WTC11 (cell line): ENCODE measurements at regions not wholly inside any gene's neighbourhood (a gene's known extent, or its start where the extent isn't known, plus 50 kb on each side); places are given as distances from the start of the nearest gene placed in this dataset.

ENCODE experiments used
- ATAC-seq: fragments of 200-7000 bp; cut with Tn5 transposase; 2 replicates; pipeline ENCODE4 v1.10.0; 2021; ENCODE audit warnings: mild to moderate bottlenecking, moderate library complexity
- CTCF ChIA-PET: fragments of 300-600 bp; sonication (Branson Sonifier 250); formaldehyde crosslinking; loops from one replicate; lab custom pipeline; 2021; ENCODE audit warnings: antibody characterized with exemption; lab: Charles Lee
- POLR2A ChIA-PET: fragments of 350-600 bp; sonication (Branson Sonifier 250); formaldehyde crosslinking; loops from one replicate; lab custom pipeline; 2021; ENCODE audit warnings: antibody characterized with exemption; lab: Charles Lee
- DNase-seq: peaks from one replicate; pipeline ENCODE4 v3.0.0; 2021; ENCODE audit warnings: low spot score
- H3K27ac Mint-ChIP-seq: 2 replicates; pipeline ENCODE4 v1.8.0; 2021; ENCODE audit warnings: mixed read lengths
- H3K27me3 Mint-ChIP-seq: 2 replicates; pipeline ENCODE4 v1.8.0; 2021; ENCODE audit warnings: low read depth, mild to moderate bottlenecking, moderate library complexity, mixed read lengths
- H3K36me3 Mint-ChIP-seq: 2 replicates; pipeline ENCODE4 v1.8.0; 2021; ENCODE audit warnings: mixed read lengths
- H3K4me1 Mint-ChIP-seq: 2 replicates; pipeline ENCODE4 v1.8.0; 2022; ENCODE audit warnings: mixed read lengths
- H3K4me3 Mint-ChIP-seq: 2 replicates; pipeline ENCODE4 v1.8.0; 2021; ENCODE audit warnings: mild to moderate bottlenecking, moderate library complexity, mixed read lengths
- H3K9me3 Mint-ChIP-seq: 2 replicates; pipeline ENCODE4 v1.8.0; 2021; ENCODE audit warnings: mixed read lengths
- ESRRA ChIP-seq: sonication (generic); formaldehyde crosslinking; IDR thresholded peaks from 2 replicates; pipeline ENCODE4 v1.8.1; 2022; ENCODE audit warnings: mild to moderate bottlenecking, missing genetic modification reagents, borderline replicate concordance
- GTF2I ChIP-seq: fragments of 250-450 bp; sonication (Bioruptor Pico); conservative IDR thresholded peaks from 2 replicates; pipeline ENCODE4 v1.4.0; 2021; ENCODE audit warnings: mild to moderate bottlenecking
- HMGA2 ChIP-seq: fragments of 250-450 bp; sonication (Bioruptor Pico); IDR thresholded peaks from 2 replicates; pipeline ENCODE4 v1.4.0; 2021; ENCODE audit warnings: mild to moderate bottlenecking, moderate library complexity
- MXD4 ChIP-seq: fragments of 250-450 bp; sonication (Bioruptor Pico); IDR thresholded peaks from 2 replicates; pipeline ENCODE4 v1.8.0; 2021; ENCODE audit warnings: mild to moderate bottlenecking, moderate library complexity, borderline replicate concordance
- MYBL2 ChIP-seq: sonication (generic); formaldehyde crosslinking; IDR thresholded peaks from 2 replicates; pipeline ENCODE4 v1.8.1; 2023; ENCODE audit warnings: mild to moderate bottlenecking, moderate library complexity, missing genetic modification reagents
- NR2C2 ChIP-seq: sonication (generic); formaldehyde crosslinking; IDR thresholded peaks from 2 replicates; pipeline ENCODE4 v1.8.0; 2022; ENCODE audit warnings: mild to moderate bottlenecking, missing genetic modification reagents
- TCF7 ChIP-seq: sonication (generic); formaldehyde crosslinking; IDR thresholded peaks from 2 replicates; pipeline ENCODE4 v1.8.0; 2022; ENCODE audit warnings: mild to moderate bottlenecking, low read depth, missing genetic modification reagents, moderate library complexity
- TEAD1 ChIP-seq: sonication (generic); formaldehyde crosslinking; IDR thresholded peaks from 2 replicates; pipeline ENCODE4 v1.8.0; 2022; ENCODE audit warnings: mild to moderate bottlenecking, missing genetic modification reagents
- ZNF263 ChIP-seq: sonication (generic); formaldehyde crosslinking; IDR thresholded peaks from 2 replicates; pipeline ENCODE4 v1.8.1; 2022; ENCODE audit warnings: low read depth, mild to moderate bottlenecking, moderate library complexity, missing genetic modification reagents
- ZNF423 ChIP-seq: fragments of 250-450 bp; sonication (Bioruptor Pico); IDR thresholded peaks from 2 replicates; pipeline ENCODE4 v2.1.2; 2022; ENCODE audit warnings: mild to moderate bottlenecking, moderate library complexity
- TF ChIP-seq, protein P1 (sequence below): sonication (generic); formaldehyde crosslinking; IDR thresholded peaks from 2 replicates; pipeline ENCODE4 v1.8.0; 2022; ENCODE audit warnings: mild to moderate bottlenecking, missing genetic modification reagents
- TF ChIP-seq, protein P2 (sequence below): sonication (generic); formaldehyde crosslinking; IDR thresholded peaks from 2 replicates; pipeline ENCODE4 v1.8.1; 2022; ENCODE audit warnings: mild to moderate bottlenecking, missing genetic modification reagents, moderate library complexity, borderline replicate concordance
- TF ChIP-seq, protein P3 (sequence below): sonication (generic); formaldehyde crosslinking; IDR thresholded peaks from 2 replicates; pipeline ENCODE4 v1.8.0; 2023; ENCODE audit warnings: mild to moderate bottlenecking, missing genetic modification reagents
- TF ChIP-seq, protein P4 (sequence below): sonication (generic); formaldehyde crosslinking; IDR thresholded peaks from 2 replicates; pipeline ENCODE4 v1.8.1; 2023; ENCODE audit warnings: mild to moderate bottlenecking, moderate library complexity, missing genetic modification reagents
- TF ChIP-seq, protein P5 (sequence below): sonication (generic); formaldehyde crosslinking; IDR thresholded peaks from 2 replicates; pipeline ENCODE4 v1.8.0; 2022; ENCODE audit warnings: missing genetic modification reagents
- TF ChIP-seq, protein P6 (sequence below): sonication (generic); formaldehyde crosslinking; IDR thresholded peaks from 2 replicates; pipeline ENCODE4 v1.8.1; 2023; ENCODE audit warnings: mild to moderate bottlenecking, missing genetic modification reagents, borderline replicate concordance
- TF ChIP-seq, protein P7 (sequence below): sonication (generic); formaldehyde crosslinking; IDR thresholded peaks from 2 replicates; pipeline ENCODE4 v1.8.1; 2022; ENCODE audit warnings: missing genetic modification reagents, borderline replicate concordance

DNA sequence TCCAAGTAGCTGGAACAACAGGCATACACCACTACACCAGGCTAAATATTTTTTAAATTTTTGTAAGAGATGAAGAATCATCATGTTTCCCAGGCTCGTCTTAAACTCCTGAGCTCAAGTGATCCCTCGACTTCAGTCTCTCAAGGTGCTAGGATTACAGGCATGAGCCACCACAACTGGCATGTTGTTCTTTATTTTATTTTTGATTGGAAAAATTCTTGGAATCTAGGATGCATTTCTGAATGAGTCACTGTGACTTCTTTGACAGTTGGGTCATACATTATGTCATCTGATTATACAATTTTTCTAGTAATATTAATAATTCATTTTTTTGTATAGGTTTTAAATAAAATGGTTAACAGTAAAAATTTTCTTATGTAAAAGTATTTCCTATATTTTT is 870.2 kb downstream of the SI start (continued):
- TF ChIP-seq, protein P1, sequence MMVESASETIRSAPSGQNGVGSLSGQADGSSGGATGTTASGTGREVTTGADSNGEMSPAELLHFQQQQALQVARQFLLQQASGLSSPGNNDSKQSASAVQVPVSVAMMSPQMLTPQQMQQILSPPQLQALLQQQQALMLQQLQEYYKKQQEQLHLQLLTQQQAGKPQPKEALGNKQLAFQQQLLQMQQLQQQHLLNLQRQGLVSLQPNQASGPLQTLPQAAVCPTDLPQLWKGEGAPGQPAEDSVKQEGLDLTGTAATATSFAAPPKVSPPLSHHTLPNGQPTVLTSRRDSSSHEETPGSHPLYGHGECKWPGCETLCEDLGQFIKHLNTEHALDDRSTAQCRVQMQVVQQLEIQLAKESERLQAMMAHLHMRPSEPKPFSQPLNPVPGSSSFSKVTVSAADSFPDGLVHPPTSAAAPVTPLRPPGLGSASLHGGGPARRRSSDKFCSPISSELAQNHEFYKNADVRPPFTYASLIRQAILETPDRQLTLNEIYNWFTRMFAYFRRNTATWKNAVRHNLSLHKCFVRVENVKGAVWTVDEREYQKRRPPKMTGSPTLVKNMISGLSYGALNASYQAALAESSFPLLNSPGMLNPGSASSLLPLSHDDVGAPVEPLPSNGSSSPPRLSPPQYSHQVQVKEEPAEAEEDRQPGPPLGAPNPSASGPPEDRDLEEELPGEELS (CRISPR knock-in tag) = no peak
- TF ChIP-seq, protein P2, sequence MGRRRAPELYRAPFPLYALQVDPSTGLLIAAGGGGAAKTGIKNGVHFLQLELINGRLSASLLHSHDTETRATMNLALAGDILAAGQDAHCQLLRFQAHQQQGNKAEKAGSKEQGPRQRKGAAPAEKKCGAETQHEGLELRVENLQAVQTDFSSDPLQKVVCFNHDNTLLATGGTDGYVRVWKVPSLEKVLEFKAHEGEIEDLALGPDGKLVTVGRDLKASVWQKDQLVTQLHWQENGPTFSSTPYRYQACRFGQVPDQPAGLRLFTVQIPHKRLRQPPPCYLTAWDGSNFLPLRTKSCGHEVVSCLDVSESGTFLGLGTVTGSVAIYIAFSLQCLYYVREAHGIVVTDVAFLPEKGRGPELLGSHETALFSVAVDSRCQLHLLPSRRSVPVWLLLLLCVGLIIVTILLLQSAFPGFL (CRISPR knock-in tag) = no peak
- TF ChIP-seq, protein P3, sequence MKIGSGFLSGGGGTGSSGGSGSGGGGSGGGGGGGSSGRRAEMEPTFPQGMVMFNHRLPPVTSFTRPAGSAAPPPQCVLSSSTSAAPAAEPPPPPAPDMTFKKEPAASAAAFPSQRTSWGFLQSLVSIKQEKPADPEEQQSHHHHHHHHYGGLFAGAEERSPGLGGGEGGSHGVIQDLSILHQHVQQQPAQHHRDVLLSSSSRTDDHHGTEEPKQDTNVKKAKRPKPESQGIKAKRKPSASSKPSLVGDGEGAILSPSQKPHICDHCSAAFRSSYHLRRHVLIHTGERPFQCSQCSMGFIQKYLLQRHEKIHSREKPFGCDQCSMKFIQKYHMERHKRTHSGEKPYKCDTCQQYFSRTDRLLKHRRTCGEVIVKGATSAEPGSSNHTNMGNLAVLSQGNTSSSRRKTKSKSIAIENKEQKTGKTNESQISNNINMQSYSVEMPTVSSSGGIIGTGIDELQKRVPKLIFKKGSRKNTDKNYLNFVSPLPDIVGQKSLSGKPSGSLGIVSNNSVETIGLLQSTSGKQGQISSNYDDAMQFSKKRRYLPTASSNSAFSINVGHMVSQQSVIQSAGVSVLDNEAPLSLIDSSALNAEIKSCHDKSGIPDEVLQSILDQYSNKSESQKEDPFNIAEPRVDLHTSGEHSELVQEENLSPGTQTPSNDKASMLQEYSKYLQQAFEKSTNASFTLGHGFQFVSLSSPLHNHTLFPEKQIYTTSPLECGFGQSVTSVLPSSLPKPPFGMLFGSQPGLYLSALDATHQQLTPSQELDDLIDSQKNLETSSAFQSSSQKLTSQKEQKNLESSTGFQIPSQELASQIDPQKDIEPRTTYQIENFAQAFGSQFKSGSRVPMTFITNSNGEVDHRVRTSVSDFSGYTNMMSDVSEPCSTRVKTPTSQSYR = no peak
- TF ChIP-seq GTF2I (CRISPR knock-in tag) (no peak), HMGA2 (CRISPR knock-in tag) (no peak)

DNA sequence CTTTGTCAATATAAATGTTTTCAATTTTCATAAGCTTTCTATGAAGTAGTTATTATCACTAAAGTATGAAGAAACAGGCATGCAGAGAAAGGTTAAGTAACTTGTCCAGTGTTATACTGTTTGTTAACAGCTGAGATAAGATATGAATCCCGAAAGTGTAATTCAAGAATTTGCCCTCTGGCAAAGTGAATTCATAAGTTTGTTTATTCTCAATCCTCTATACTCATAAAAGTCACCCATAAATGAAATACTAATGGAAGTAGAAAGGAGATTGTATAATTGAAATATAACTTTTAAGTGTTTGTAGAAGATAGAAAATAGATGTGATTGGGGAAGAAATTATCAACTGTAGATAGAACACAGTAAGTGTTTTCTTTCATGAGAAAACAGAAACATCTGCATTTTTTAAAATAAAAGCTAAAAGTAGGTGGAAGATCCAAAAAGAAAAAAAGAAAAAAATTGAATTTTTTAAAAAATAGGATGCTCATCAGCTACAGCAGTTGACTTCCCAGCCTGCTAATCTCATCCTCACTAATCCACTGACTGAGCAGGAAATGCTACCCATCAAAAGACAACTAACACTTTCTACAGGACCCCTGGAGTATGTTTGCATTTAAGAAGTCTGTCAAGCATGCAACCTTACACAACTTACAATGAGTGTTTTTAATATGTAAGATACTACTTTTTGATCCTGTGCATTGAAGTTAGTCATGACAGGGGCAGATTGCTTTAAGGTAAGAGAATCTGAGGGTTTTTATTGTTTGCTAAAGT is 878.1 kb downstream of the SI start:
- no peaks in the 10 kb centered on the region for H3K27me3 Mint-ChIP-seq
- DNase-seq (no peak), ATAC-seq (peak; percentile 48; the same call in 1 of the 2 replicates)
- H3K27ac Mint-ChIP-seq = no peak overlapping the region
- H3K36me3 Mint-ChIP-seq = no peaks in the 10 kb centered on the region
- no peaks in the 10 kb centered on the region for H3K9me3 Mint-ChIP-seq
- CTCF ChIA-PET = no interaction called here
- H3K4me1 Mint-ChIP-seq = peaks cover 6% of the 10 kb centered on the region
- POLR2A ChIA-PET = no interaction called here
- no peak overlapping the region for H3K4me3 Mint-ChIP-seq
- TF ChIP-seq ZNF423 (no peak), MYBL2 (CRISPR knock-in tag) (no peak), TCF7 (no peak), ZNF263 (CRISPR knock-in tag) (no peak), MXD4 (CRISPR knock-in tag) (no peak), TEAD1 (CRISPR knock-in tag) (no peak), NR2C2 (CRISPR knock-in tag) (no peak), ESRRA (CRISPR knock-in tag) (no peak)
- TF ChIP-seq, protein P4, sequence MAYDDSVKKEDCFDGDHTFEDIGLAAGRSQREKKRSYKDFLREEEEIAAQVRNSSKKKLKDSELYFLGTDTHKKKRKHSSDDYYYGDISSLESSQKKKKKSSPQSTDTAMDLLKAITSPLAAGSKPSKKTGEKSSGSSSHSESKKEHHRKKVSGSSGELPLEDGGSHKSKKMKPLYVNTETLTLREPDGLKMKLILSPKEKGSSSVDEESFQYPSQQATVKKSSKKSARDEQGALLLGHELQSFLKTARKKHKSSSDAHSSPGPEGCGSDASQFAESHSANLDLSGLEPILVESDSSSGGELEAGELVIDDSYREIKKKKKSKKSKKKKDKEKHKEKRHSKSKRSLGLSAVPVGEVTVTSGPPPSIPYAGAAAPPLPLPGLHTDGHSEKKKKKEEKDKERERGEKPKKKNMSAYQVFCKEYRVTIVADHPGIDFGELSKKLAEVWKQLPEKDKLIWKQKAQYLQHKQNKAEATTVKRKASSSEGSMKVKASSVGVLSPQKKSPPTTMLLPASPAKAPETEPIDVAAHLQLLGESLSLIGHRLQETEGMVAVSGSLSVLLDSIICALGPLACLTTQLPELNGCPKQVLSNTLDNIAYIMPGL = no peak
- TF ChIP-seq, protein P5, sequence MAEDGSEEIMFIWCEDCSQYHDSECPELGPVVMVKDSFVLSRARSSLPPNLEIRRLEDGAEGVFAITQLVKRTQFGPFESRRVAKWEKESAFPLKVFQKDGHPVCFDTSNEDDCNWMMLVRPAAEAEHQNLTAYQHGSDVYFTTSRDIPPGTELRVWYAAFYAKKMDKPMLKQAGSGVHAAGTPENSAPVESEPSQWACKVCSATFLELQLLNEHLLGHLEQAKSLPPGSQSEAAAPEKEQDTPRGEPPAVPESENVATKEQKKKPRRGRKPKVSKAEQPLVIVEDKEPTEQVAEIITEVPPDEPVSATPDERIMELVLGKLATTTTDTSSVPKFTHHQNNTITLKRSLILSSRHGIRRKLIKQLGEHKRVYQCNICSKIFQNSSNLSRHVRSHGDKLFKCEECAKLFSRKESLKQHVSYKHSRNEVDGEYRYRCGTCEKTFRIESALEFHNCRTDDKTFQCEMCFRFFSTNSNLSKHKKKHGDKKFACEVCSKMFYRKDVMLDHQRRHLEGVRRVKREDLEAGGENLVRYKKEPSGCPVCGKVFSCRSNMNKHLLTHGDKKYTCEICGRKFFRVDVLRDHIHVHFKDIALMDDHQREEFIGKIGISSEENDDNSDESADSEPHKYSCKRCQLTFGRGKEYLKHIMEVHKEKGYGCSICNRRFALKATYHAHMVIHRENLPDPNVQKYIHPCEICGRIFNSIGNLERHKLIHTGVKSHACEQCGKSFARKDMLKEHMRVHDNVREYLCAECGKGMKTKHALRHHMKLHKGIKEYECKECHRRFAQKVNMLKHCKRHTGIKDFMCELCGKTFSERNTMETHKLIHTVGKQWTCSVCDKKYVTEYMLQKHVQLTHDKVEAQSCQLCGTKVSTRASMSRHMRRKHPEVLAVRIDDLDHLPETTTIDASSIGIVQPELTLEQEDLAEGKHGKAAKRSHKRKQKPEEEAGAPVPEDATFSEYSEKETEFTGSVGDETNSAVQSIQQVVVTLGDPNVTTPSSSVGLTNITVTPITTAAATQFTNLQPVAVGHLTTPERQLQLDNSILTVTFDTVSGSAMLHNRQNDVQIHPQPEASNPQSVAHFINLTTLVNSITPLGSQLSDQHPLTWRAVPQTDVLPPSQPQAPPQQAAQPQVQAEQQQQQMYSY = no peak
- TF ChIP-seq, protein P6, sequence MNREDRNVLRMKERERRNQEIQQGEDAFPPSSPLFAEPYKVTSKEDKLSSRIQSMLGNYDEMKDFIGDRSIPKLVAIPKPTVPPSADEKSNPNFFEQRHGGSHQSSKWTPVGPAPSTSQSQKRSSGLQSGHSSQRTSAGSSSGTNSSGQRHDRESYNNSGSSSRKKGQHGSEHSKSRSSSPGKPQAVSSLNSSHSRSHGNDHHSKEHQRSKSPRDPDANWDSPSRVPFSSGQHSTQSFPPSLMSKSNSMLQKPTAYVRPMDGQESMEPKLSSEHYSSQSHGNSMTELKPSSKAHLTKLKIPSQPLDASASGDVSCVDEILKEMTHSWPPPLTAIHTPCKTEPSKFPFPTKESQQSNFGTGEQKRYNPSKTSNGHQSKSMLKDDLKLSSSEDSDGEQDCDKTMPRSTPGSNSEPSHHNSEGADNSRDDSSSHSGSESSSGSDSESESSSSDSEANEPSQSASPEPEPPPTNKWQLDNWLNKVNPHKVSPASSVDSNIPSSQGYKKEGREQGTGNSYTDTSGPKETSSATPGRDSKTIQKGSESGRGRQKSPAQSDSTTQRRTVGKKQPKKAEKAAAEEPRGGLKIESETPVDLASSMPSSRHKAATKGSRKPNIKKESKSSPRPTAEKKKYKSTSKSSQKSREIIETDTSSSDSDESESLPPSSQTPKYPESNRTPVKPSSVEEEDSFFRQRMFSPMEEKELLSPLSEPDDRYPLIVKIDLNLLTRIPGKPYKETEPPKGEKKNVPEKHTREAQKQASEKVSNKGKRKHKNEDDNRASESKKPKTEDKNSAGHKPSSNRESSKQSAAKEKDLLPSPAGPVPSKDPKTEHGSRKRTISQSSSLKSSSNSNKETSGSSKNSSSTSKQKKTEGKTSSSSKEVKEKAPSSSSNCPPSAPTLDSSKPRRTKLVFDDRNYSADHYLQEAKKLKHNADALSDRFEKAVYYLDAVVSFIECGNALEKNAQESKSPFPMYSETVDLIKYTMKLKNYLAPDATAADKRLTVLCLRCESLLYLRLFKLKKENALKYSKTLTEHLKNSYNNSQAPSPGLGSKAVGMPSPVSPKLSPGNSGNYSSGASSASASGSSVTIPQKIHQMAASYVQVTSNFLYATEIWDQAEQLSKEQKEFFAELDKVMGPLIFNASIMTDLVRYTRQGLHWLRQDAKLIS (CRISPR knock-in tag) = no peak
- TF ChIP-seq, protein P7, sequence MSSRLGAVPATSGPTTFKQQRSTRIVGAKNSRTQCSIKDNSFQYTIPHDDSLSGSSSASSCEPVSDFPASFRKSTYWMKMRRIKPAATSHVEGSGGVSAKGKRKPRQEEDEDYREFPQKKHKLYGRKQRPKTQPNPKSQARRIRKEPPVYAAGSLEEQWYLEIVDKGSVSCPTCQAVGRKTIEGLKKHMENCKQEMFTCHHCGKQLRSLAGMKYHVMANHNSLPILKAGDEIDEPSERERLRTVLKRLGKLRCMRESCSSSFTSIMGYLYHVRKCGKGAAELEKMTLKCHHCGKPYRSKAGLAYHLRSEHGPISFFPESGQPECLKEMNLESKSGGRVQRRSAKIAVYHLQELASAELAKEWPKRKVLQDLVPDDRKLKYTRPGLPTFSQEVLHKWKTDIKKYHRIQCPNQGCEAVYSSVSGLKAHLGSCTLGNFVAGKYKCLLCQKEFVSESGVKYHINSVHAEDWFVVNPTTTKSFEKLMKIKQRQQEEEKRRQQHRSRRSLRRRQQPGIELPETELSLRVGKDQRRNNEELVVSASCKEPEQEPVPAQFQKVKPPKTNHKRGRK (CRISPR knock-in tag) = no peak
